CD8-positive, alpha-beta memory T cell (primary cell): ENCODE measurements at regions not wholly inside any gene's neighbourhood (a gene's known extent, or its start where the extent isn't known, plus 50 kb on each side); places are given as distances from the start of the nearest gene placed in this dataset.

ENCODE experiments used
- CTCF ChIA-PET: fragments of 350-600 bp; sonication (Branson Sonifier 250); formaldehyde crosslinking; loops from one replicate; lab custom pipeline; 2021; ENCODE audit warnings: antibody characterized with exemption; lab: Charles Lee
- POLR2A ChIA-PET: fragments of 350-600 bp; sonication (Branson Sonifier 250); formaldehyde crosslinking; loops from one replicate; lab custom pipeline; 2021; ENCODE audit warnings: antibody characterized with exemption; lab: Charles Lee
- DNase-seq, 5 donors: peaks; one replicate each; pipeline versions ENCODE4 v3.0.0 to v3.0.0-alpha.2; 2020 to 2022; ENCODE audit warnings: mixed read lengths in 1 of 5
- H3K27ac ChIP-seq: one replicate; pipeline ENCODE4 v1.7.0; 2013; ENCODE audit warnings: low read depth, mild to moderate bottlenecking, low read length, moderate library complexity
- H3K27me3 ChIP-seq: 2 replicates; pipeline ENCODE4 v1.7.0; 2013; ENCODE audit warnings: low read length, mild to moderate bottlenecking; ENCODE audit not compliant: insufficient read depth, poor library complexity, severe bottlenecking
- H3K36me3 ChIP-seq: 2 replicates; pipeline ENCODE4 v1.7.0; 2013; ENCODE audit warnings: mild to moderate bottlenecking, low read length, moderate library complexity; ENCODE audit not compliant: insufficient read depth
- H3K4me1 ChIP-seq: 2 replicates; pipeline ENCODE4 v1.7.0; 2013; ENCODE audit warnings: mild to moderate bottlenecking, low read length, moderate library complexity; ENCODE audit not compliant: insufficient read depth
- H3K4me3 ChIP-seq: 2 replicates; pipeline ENCODE4 v1.7.0; 2013; ENCODE audit warnings: mild to moderate bottlenecking, low read length
- H3K9me3 ChIP-seq: 2 replicates; pipeline ENCODE4 v1.7.0; 2013; ENCODE audit warnings: mild to moderate bottlenecking, low read length
- H3K27ac Mint-ChIP-seq, 8 donors: one replicate each; pipeline ENCODE4 v1.8.0; 2020 to 2021; ENCODE audit warnings: mixed read lengths in 8 of 8, mild to moderate bottlenecking in 6 of 8, inconsistent platforms in 3 of 8, moderate library complexity in 3 of 8
- H3K27me3 Mint-ChIP-seq, 2 donors: one replicate each; pipeline ENCODE4 v1.8.0; 2020 to 2021; ENCODE audit warnings: mixed read lengths in 2 of 2, mild to moderate bottlenecking in 1 of 2, moderate library complexity in 1 of 2
- H3K36me3 Mint-ChIP-seq, 3 donors: one replicate each; pipeline ENCODE4 v1.8.0; 2020 to 2021; ENCODE audit warnings: mixed read lengths in 3 of 3, inconsistent platforms in 1 of 3, mild to moderate bottlenecking in 1 of 3
- H3K4me1 Mint-ChIP-seq, 3 donors: one replicate each; pipeline ENCODE4 v1.8.0; 2020 to 2021; ENCODE audit warnings: mixed read lengths in 3 of 3, inconsistent platforms in 1 of 3, mild to moderate bottlenecking in 1 of 3
- H3K4me3 Mint-ChIP-seq, 7 donors: one replicate each; pipeline ENCODE4 v1.8.0; 2020 to 2021; ENCODE audit warnings: mixed read lengths in 7 of 7, mild to moderate bottlenecking in 6 of 7, moderate library complexity in 4 of 7, inconsistent platforms in 2 of 7
- H3K9me3 Mint-ChIP-seq, 5 donors: one replicate each; pipeline ENCODE4 v1.8.0; 2020 to 2022; ENCODE audit warnings: mixed read lengths in 5 of 5, mild to moderate bottlenecking in 3 of 5, moderate library complexity in 2 of 5, inconsistent platforms in 1 of 5

DNA sequence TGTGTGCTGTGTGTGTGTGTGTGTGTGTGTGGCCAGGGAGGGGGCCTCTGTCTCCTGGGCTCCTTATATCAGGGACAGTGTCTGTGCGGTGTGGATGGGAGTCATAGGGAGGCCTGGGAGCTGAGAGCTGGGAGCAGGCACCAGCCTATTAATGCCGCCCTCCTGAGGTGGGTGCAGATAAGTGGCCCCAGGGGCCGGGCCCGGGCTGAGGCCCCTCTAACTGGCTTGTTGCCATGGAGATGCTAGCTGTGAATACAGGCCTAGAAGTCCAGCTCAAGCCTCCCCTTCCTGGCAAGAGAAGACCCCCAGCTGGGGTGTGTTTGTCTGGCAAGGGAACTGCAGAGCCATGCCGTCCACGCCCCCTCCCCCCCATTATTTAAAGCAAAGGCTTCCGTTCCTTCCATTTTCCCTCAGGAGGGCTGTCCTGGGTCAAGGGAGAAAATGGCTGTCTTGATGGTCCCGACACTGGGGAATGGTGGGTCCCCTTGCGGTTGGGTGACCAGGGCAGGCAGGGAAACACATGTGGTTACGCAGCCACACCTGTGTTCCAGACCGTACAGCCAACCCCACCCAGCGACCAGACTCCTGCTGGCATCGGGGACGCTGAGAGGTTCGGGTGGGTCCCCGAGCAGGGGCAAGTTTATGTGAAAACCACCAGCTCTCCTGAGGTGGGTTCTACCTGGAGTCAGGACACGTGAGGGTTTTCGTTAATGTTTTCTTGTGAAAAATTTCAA lies 141.1 kb downstream of the MRM1 start:
- H3K27ac ChIP-seq: no peak overlapping the region
- no peaks in the 10 kb centered on the region for H3K9me3 ChIP-seq
- no peaks in the 10 kb centered on the region for H3K4me1 ChIP-seq
- Mint-ChIP-seq H3K27me3 (peaks cover 9% of the 10 kb centered on the region in 2 donors), H3K36me3 (peaks cover 0 to 4% (median 1%) of the 10 kb centered on the region in 3 donors), H3K9me3 (peaks cover 0 to 6% (median 2%) of the 10 kb centered on the region in 5 donors), H3K4me3 (no peak overlapping the region), H3K4me1 (no peaks in the 10 kb centered on the region), H3K27ac (peak overlapping the region in 1 of 8 donors; percentile 14)
- no peak overlapping the region for H3K4me3 ChIP-seq
- ChIA-PET CTCF (no interaction called here), POLR2A (no interaction called here)
- H3K27me3 ChIP-seq: no peaks in the 10 kb centered on the region
- no peaks in the 10 kb centered on the region for H3K36me3 ChIP-seq
- DNase-seq: no peak

DNA sequence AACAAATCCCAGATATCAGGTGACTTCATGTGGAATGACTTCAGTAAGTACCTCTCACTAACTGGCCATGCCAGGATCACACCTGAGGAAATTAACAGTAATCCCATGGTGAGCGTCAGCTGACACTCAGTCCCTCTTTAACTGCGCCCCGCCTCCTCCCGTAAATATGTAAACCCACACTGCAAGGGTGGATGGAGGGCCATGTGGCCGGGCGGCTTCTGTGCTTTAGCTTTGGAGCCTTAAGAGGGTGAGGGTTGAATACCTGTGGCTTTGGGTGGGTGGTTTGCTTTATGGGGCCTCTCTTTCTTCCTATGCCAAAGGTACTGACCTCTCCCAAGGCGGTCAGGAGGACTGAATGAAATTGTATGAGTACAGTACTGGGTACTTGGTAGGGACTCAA lies 141.7 kb downstream of the MRM1 start:
- H3K4me1 ChIP-seq: no peaks in the 10 kb centered on the region
- H3K9me3 ChIP-seq: no peaks in the 10 kb centered on the region
- peaks cover 8 to 9% of the 10 kb centered on the region in 2 donors for H3K27me3 Mint-ChIP-seq
- ChIA-PET CTCF (no interaction called here), POLR2A (no interaction called here)
- H3K36me3 ChIP-seq: no peaks in the 10 kb centered on the region
- peaks cover 0 to 6% (median 2%) of the 10 kb centered on the region in 5 donors for H3K9me3 Mint-ChIP-seq
- no peak overlapping the region for H3K27ac Mint-ChIP-seq
- H3K4me1 Mint-ChIP-seq: no peaks in the 10 kb centered on the region
- H3K27ac ChIP-seq: no peak overlapping the region
- no peak overlapping the region for H3K4me3 ChIP-seq
- H3K27me3 ChIP-seq: no peaks in the 10 kb centered on the region
- peaks cover 0 to 4% (median 1%) of the 10 kb centered on the region in 3 donors for H3K36me3 Mint-ChIP-seq
- DNase-seq: no peak
- H3K4me3 Mint-ChIP-seq: no peak overlapping the region

- H3K4me3 ChIP-seq: no peak overlapping the region
- H3K27ac Mint-ChIP-seq: no peak overlapping the region
- no peaks in the 10 kb centered on the region for H3K36me3 ChIP-seq
- no peaks in the 10 kb centered on the region for H3K4me1 Mint-ChIP-seq
- no peaks in the 10 kb centered on the region for H3K27me3 ChIP-seq
- no peaks in the 10 kb centered on the region for H3K4me1 ChIP-seq
- peaks cover 0 to 6% (median 2%) of the 10 kb centered on the region in 5 donors for H3K9me3 Mint-ChIP-seq
- H3K36me3 Mint-ChIP-seq: peaks cover 0 to 4% (median 1%) of the 10 kb centered on the region in 3 donors
- H3K4me3 Mint-ChIP-seq: no peak overlapping the region
- DNase-seq: no peak
- CTCF ChIA-PET: no interaction called here
- POLR2A ChIA-PET: interaction anchor here (0.7 kb wide), 1 partner anchor 517 kb away, joined by 3 read pairs; no protein-coding TSS in a partner anchor
- H3K27me3 Mint-ChIP-seq: peaks cover 8 to 14% of the 10 kb centered on the region in 2 donors
- H3K9me3 ChIP-seq: no peaks in the 10 kb centered on the region
- no peak overlapping the region for H3K27ac ChIP-seq
These were observed 145.1 kb downstream of the MRM1 start for GRCh38 chr17:36746381-36747053.

DNA sequence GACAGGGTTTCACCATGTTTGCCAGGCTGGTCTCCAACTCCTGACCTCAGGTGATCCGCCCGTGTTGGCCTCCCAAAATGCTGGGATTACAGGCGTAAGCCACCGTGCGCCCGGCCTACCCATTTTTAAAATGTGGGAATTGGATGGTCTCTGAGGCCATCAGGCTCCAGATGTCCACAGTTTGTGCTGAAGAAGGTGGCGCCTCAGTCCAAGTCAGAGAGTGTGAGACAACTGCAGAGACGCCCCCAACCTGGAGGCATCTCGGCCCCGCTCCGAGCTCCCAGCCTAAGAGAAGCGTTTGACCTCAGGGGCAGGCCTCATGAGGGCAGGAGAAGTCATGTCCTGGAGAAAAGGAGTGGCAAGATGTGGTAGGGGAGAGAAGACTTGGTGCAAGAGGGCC lies 146.5 kb downstream of the MRM1 start:
- Mint-ChIP-seq H3K27ac (no peak overlapping the region), H3K4me3 (no peak overlapping the region), H3K36me3 (peaks cover 0 to 4% (median 1%) of the 10 kb centered on the region in 3 donors), H3K9me3 (peaks cover 0 to 6% (median 2%) of the 10 kb centered on the region in 5 donors), H3K4me1 (no peaks in the 10 kb centered on the region), H3K27me3 (peaks cover 6 to 16% of the 10 kb centered on the region in 2 donors)
- no peaks in the 10 kb centered on the region for H3K9me3 ChIP-seq
- H3K27ac ChIP-seq: no peak overlapping the region
- POLR2A ChIA-PET: no interaction called here
- CTCF ChIA-PET: no interaction called here
- DNase-seq: no peak
- H3K4me1 ChIP-seq: no peaks in the 10 kb centered on the region
- H3K4me3 ChIP-seq: no peak overlapping the region
- no peaks in the 10 kb centered on the region for H3K36me3 ChIP-seq
- H3K27me3 ChIP-seq: no peaks in the 10 kb centered on the region

DNA sequence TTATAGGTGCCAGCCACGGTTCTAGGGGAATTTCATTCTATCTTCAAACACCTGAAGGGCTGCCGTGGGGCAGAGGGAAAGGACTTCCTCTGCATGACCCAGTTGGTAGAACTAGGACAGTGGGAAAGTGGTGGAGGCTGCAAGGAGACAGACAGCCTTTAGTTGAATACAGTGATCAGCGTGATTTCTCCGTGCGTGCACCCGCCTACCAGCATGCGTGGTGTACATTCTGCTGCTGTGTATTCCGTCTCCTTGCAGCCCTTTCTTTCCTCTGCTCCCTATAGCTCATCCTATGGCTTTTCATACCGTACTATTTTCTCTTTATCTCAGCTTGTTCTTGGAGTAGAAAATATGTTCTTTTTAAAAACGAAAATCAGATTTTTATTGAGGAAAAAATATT lies 146.9 kb downstream of the MRM1 start:
- no peak overlapping the region for H3K4me3 ChIP-seq
- no peaks in the 10 kb centered on the region for H3K9me3 ChIP-seq
- Mint-ChIP-seq H3K4me3 (no peak overlapping the region), H3K9me3 (peaks cover 0 to 6% (median 2%) of the 10 kb centered on the region in 5 donors), H3K27ac (no peak overlapping the region), H3K27me3 (peaks cover 6 to 20% of the 10 kb centered on the region in 2 donors), H3K4me1 (no peaks in the 10 kb centered on the region), H3K36me3 (peaks cover 0 to 4% (median 1%) of the 10 kb centered on the region in 3 donors)
- H3K27me3 ChIP-seq: no peaks in the 10 kb centered on the region
- no peaks in the 10 kb centered on the region for H3K4me1 ChIP-seq
- H3K27ac ChIP-seq: no peak overlapping the region
- no peaks in the 10 kb centered on the region for H3K36me3 ChIP-seq
- no peak for DNase-seq
- CTCF ChIA-PET: no interaction called here
- POLR2A ChIA-PET: no interaction called here

GRCh38 chr17:36749493-36749892 lies 148.1 kb downstream of the MRM1 start:
- no peaks in the 10 kb centered on the region for H3K9me3 ChIP-seq

DNA sequence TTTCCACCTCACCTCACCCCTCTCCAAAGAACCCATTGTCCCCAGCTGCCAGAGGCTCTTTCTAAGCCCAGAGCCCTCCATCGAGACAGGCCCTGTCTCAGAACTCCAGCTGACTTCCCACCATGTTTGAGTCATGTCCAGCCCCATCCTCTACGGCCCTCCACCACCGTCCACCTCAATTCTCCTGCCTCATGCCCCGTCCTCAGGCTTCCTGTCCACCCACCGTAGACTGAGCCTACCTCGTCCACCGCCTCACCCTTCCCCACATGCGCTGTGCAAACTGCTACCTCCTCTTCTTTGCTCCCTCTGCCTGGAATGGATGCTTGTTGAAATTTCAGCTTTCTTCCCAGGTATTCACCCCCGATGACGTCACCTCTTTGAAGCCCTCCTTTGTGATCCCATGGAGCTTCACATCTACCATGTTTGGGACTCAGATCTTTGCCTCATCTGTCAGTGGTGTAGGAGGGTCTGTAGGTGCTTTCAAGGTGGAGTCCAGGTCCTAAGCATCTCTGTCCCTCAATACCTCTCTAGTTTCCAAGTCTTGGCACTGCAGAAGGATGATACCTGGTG lies 149.0 kb downstream of the MRM1 start:
- Histone ChIP-seq H3K27me3 (no peaks in the 10 kb centered on the region), H3K27ac (no peak overlapping the region), H3K4me3 (no peak overlapping the region), H3K9me3 (no peaks in the 10 kb centered on the region), H3K36me3 (no peaks in the 10 kb centered on the region), H3K4me1 (no peaks in the 10 kb centered on the region)
- peaks cover 0 to 5% (median 0%) of the 10 kb centered on the region in 3 donors for H3K36me3 Mint-ChIP-seq
- CTCF ChIA-PET: interaction anchor here (0.9 kb wide), 1 partner anchor 52 kb away, joined by 3 read pairs; no protein-coding TSS in a partner anchor
- H3K4me3 Mint-ChIP-seq: no peak overlapping the region
- peaks cover 11 to 26% of the 10 kb centered on the region in 2 donors for H3K27me3 Mint-ChIP-seq
- no peaks in the 10 kb centered on the region for H3K4me1 Mint-ChIP-seq
- H3K9me3 Mint-ChIP-seq: no peaks in the 10 kb centered on the region
- DNase-seq: no peak
- POLR2A ChIA-PET: no interaction called here
- H3K27ac Mint-ChIP-seq: no peak overlapping the region

More at GRCh38 chr17:36749493-36749892, 148.1 kb downstream of the MRM1 start:
- Histone ChIP-seq H3K4me3 (no peak overlapping the region), H3K4me1 (no peaks in the 10 kb centered on the region), H3K27ac (no peak overlapping the region), H3K27me3 (no peaks in the 10 kb centered on the region), H3K36me3 (no peaks in the 10 kb centered on the region)
- Mint-ChIP-seq H3K27me3 (peaks cover 8 to 26% of the 10 kb centered on the region in 2 donors), H3K9me3 (no peaks in the 10 kb centered on the region), H3K27ac (no peak overlapping the region), H3K4me3 (no peak overlapping the region), H3K36me3 (peaks cover 0 to 5% (median 0%) of the 10 kb centered on the region in 3 donors), H3K4me1 (no peaks in the 10 kb centered on the region)
- no peak for DNase-seq
- ChIA-PET POLR2A (no interaction called here), CTCF (no interaction called here)
